HEK293 (cell line): ENCODE measurements at regions not wholly inside any gene's neighbourhood (a gene's known extent, or its start where the extent isn't known, plus 50 kb on each side); places are given as distances from the start of the nearest gene placed in this dataset.

Experiments used
- CTCF ChIA-PET: fragments of 350-600 bp; formaldehyde crosslinking; extraction: SDS; loops from one replicate; lab custom pipeline; 2021; ENCODE audit warnings: antibody characterized with exemption; lab: Yijun Ruan, JAX
- POLR2A ChIA-PET: fragments of 300-600 bp; formaldehyde crosslinking; extraction: SDS; loops from one replicate; lab custom pipeline; 2020; ENCODE audit warnings: antibody characterized with exemption, inconsistent platforms; lab: Yijun Ruan, JAX
- H3K27ac ChIP-seq: fragments of 200-500 bp; sonication (Bioruptor generic); 2 replicates; pipeline ENCODE4 v1.5.1; 2014; ENCODE audit warnings: low read depth, low read length, control low read depth, inconsistent platforms; ENCODE audit errors: extremely low read depth
- H3K36me3 ChIP-seq, 2 experiments: fragments of 200-500 bp in 1 of 2; sonication (Bioruptor generic) in 1 of 2; 1 replicate in 1 of 2; 2 replicates in 1 of 2; pipeline ENCODE4 v1.5.1; 2014 to 2017; ENCODE audit warnings: inconsistent platforms in 2 of 2, low read length in 2 of 2; ENCODE audit not compliant: control insufficient read depth in 2 of 2, insufficient read depth in 1 of 2
- H3K4me1 ChIP-seq: fragments of 200-500 bp; sonication (Bioruptor generic); 2 replicates; pipeline ENCODE4 v1.5.1; 2014; ENCODE audit warnings: mild to moderate bottlenecking, low read length, inconsistent platforms; ENCODE audit not compliant: control insufficient read depth, insufficient read depth
- H3K4me3 ChIP-seq: 2 replicates; pipeline ENCODE4 v1.5.1; 2011; ENCODE audit warnings: low read depth, mild to moderate bottlenecking, control low read depth, low read length, moderate library complexity
- H3K9me3 ChIP-seq: fragments of 200-500 bp; sonication (Bioruptor generic); 2 replicates; pipeline ENCODE4 v1.5.1; 2014; ENCODE audit warnings: low read depth, low read length, inconsistent platforms; ENCODE audit not compliant: control insufficient read depth, insufficient read depth
- PRDM10 ChIP-seq: fragments of 450-650 bp; formaldehyde crosslinking; IDR thresholded peaks from 2 replicates; pipeline ENCODE4 v1.5.1; 2016; ENCODE audit warnings: missing biosample characterization, missing genetic modification characterization
- TCF7L2 ChIP-seq: IDR thresholded peaks from 2 replicates; pipeline ENCODE4 v1.6.1; 2011; ENCODE audit warnings: low read depth, mild to moderate bottlenecking, inconsistent platforms, low read length, moderate library complexity, borderline replicate concordance
- YY2 ChIP-seq: fragments of 450-650 bp; formaldehyde crosslinking; IDR thresholded peaks from 2 replicates; pipeline ENCODE4 v1.5.1; 2016; ENCODE audit warnings: missing biosample characterization, missing genetic modification characterization
- ZBTB10 ChIP-seq: fragments of 450-650 bp; formaldehyde crosslinking; IDR thresholded peaks from 2 replicates; pipeline ENCODE4 v1.5.1; 2016; ENCODE audit warnings: missing biosample characterization, missing genetic modification characterization
- ZBTB7A ChIP-seq: fragments of 450-650 bp; formaldehyde crosslinking; IDR thresholded peaks from 2 replicates; pipeline ENCODE4 v1.5.1; 2016; ENCODE audit warnings: low read depth, missing biosample characterization, missing genetic modification characterization
- ZEB2 ChIP-seq: fragments of 450-650 bp; formaldehyde crosslinking; IDR thresholded peaks from 2 replicates; pipeline ENCODE4 v1.5.1; 2016; ENCODE audit warnings: missing biosample characterization, missing genetic modification characterization
- ZFP3 ChIP-seq: fragments of 450-650 bp; formaldehyde crosslinking; IDR thresholded peaks from 2 replicates; pipeline ENCODE4 v1.5.1; 2016; ENCODE audit warnings: low read depth, missing biosample characterization, missing genetic modification characterization
- ZNF155 ChIP-seq: fragments of 450-650 bp; formaldehyde crosslinking; IDR thresholded peaks from 2 replicates; pipeline ENCODE4 v1.5.1; 2016; ENCODE audit warnings: missing biosample characterization, missing genetic modification characterization
- ZNF175 ChIP-seq: fragments of 450-650 bp; formaldehyde crosslinking; IDR thresholded peaks from 2 replicates; pipeline ENCODE4 v1.5.1; 2016; ENCODE audit warnings: missing biosample characterization, missing genetic modification characterization
- ZNF18 ChIP-seq: fragments of 450-650 bp; formaldehyde crosslinking; IDR thresholded peaks from 2 replicates; pipeline ENCODE4 v1.5.1; 2016; ENCODE audit warnings: missing biosample characterization, missing genetic modification characterization
- ZNF184 ChIP-seq: fragments of 450-650 bp; IDR thresholded peaks from 2 replicates; pipeline ENCODE4 v1.5.1; 2018; ENCODE audit warnings: missing biosample characterization, mild to moderate bottlenecking, missing genetic modification characterization
- ZNF221 ChIP-seq: fragments of 450-650 bp; formaldehyde crosslinking; IDR thresholded peaks from 2 replicates; pipeline ENCODE4 v1.5.1; 2017; ENCODE audit warnings: missing biosample characterization, missing genetic modification characterization, borderline replicate concordance
- ZNF239 ChIP-seq: fragments of 450-650 bp; formaldehyde crosslinking; IDR thresholded peaks from 2 replicates; pipeline ENCODE4 v1.5.1; 2016; ENCODE audit warnings: missing biosample characterization, missing genetic modification characterization
- ZNF366 ChIP-seq: fragments of 450-650 bp; formaldehyde crosslinking; conservative IDR thresholded peaks from 2 replicates; pipeline ENCODE4 v1.5.1; 2016; ENCODE audit warnings: missing biosample characterization, missing genetic modification characterization
- ZNF391 ChIP-seq: fragments of 450-650 bp; formaldehyde crosslinking; IDR thresholded peaks from 2 replicates; pipeline ENCODE4 v1.5.1; 2016; ENCODE audit warnings: low read depth, missing biosample characterization, missing genetic modification characterization, borderline replicate concordance
- ZNF404 ChIP-seq: fragments of 450-650 bp; formaldehyde crosslinking; IDR thresholded peaks from 2 replicates; pipeline ENCODE4 v1.5.1; 2017; ENCODE audit warnings: missing biosample characterization, missing genetic modification characterization
- ZNF473 ChIP-seq: fragments of 450-650 bp; formaldehyde crosslinking; IDR thresholded peaks from 2 replicates; pipeline ENCODE4 v1.5.1; 2017; ENCODE audit warnings: missing biosample characterization, missing genetic modification characterization
- ZNF654 ChIP-seq: fragments of 450-650 bp; formaldehyde crosslinking; IDR thresholded peaks from 2 replicates; pipeline ENCODE4 v1.5.1; 2016; ENCODE audit warnings: low read depth, missing biosample characterization, missing genetic modification characterization
- ZNF707 ChIP-seq: fragments of 450-650 bp; formaldehyde crosslinking; IDR thresholded peaks from 2 replicates; pipeline ENCODE4 v1.5.1; 2016; ENCODE audit warnings: missing biosample characterization, missing genetic modification characterization
- ZSCAN30 ChIP-seq: fragments of 450-650 bp; IDR thresholded peaks from 2 replicates; pipeline ENCODE4 v1.5.1; 2018; ENCODE audit warnings: missing biosample characterization, mild to moderate bottlenecking, missing genetic modification characterization, moderate library complexity
- TF ChIP-seq, protein P1 (sequence below): fragments of 450-650 bp; formaldehyde crosslinking; IDR thresholded peaks from 2 replicates; pipeline ENCODE4 v1.5.1; 2016; ENCODE audit warnings: missing biosample characterization, missing genetic modification characterization

GRCh38 chr3:190224863-190225692 lies 97.2 kb downstream of the CLDN1 start:
- no peaks in the 10 kb centered on the region for H3K4me1 ChIP-seq
- TF ChIP-seq, protein P1, sequence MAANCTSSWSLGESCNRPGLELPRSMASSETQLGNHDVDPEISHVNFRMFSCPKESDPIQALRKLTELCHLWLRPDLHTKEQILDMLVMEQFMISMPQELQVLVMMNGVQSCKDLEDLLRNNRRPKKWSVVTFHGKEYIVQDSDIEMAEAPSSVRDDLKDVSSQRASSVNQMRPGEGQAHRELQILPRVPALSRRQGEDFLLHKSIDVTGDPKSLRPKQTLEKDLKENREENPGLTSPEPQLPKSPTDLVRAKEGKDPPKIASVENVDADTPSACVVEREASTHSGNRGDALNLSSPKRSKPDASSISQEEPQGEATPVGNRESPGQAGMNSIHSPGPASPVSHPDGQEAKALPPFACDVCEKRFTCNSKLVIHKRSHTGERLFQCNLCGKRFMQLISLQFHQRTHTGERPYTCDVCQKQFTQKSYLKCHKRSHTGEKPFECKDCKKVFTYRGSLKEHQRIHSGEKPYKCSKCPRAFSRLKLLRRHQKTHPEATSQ (tag by site-specific recombination): no peak
- TF ChIP-seq ZBTB7A (tag by site-specific recombination) (no peak), ZNF654 (tag by site-specific recombination) (peak; percentile 65), ZNF366 (peak; percentile 93)
- H3K4me3 ChIP-seq: no peak overlapping the region
- no peak overlapping the region for H3K27ac ChIP-seq
- ChIA-PET POLR2A (interaction anchor here (2.1 kb wide), 1 partner anchor 97 kb away, joined by 7 read pairs; the partner anchor contains the start of gene CLDN1), CTCF (interaction anchor here (0.6 to 4.0 kb wide), 13 partner anchors 9 to 264 kb away, joined by 3 to 37 read pairs (median 4); partner anchors contain the start of gene CLDN1)
- no peaks in the 10 kb centered on the region for H3K36me3 ChIP-seq
- H3K9me3 ChIP-seq: no peaks in the 10 kb centered on the region

- no peaks in the 10 kb centered on the region for H3K9me3 ChIP-seq
- H3K36me3 ChIP-seq: no peaks in the 10 kb centered on the region
- POLR2A ChIA-PET: interaction anchor here (2.1 kb wide), 1 partner anchor 98 kb away, joined by 7 read pairs; the partner anchor contains the start of gene CLDN1
- no peaks in the 10 kb centered on the region for H3K4me1 ChIP-seq
- H3K27ac ChIP-seq: no peak overlapping the region
- no peak overlapping the region for H3K4me3 ChIP-seq
- TF ChIP-seq ZNF391 (tag by site-specific recombination): no peak
- TF ChIP-seq ZNF221 (tag by site-specific recombination): no peak
- no peak for TF ChIP-seq ZEB2
- TF ChIP-seq ZNF404 (tag by site-specific recombination): no peak
- TF ChIP-seq ZNF155 (tag by site-specific recombination): no peak
- CTCF ChIA-PET: interaction anchor here (0.6 to 4.0 kb wide), 13 partner anchors 8 to 263 kb away, joined by 3 to 37 read pairs (median 4); partner anchors contain the start of gene CLDN1
These were observed 97.8 kb downstream of the CLDN1 start for GRCh38 chr3:190224456-190224855.

- POLR2A ChIA-PET: interaction anchor here (2.1 kb wide), 1 partner anchor 99 kb away, joined by 7 read pairs; the partner anchor contains the start of gene CLDN1
- CTCF ChIA-PET: interaction anchor here (0.6 to 4.0 kb wide), 3 partner anchors 99 to 255 kb away, joined by 3 to 37 read pairs (median 3); partner anchors contain the start of gene CLDN1
- Histone ChIP-seq H3K36me3 (no peaks in the 10 kb centered on the region), H3K4me1 (no peaks in the 10 kb centered on the region), H3K9me3 (no peaks in the 10 kb centered on the region), H3K27ac (no peak overlapping the region), H3K4me3 (no peak overlapping the region)
- TF ChIP-seq ZNF239 (no peak), ZNF707 (tag by site-specific recombination) (no peak), YY2 (tag by site-specific recombination) (no peak), ZBTB10 (tag by site-specific recombination) (no peak), ZNF473 (no peak), TCF7L2 (no peak), ZNF18 (no peak), ZNF366 (no peak), PRDM10 (tag by site-specific recombination) (no peak), ZNF184 (no peak), ZNF175 (no peak), ZFP3 (tag by site-specific recombination) (no peak), ZSCAN30 (tag by site-specific recombination) (no peak)
These were observed 99.3 kb downstream of the CLDN1 start for GRCh38 chr3:190222916-190223315.
